OCI-LY3 (cell line): ENCODE measurements at regions not wholly inside any gene's neighbourhood (a gene's known extent, or its start where the extent isn't known, plus 50 kb on each side); places are given as distances from the start of the nearest gene placed in this dataset.

Source experiments
- CTCF ChIP-seq: fragments of 200-600, 300-600 bp; sonication (generic); IDR thresholded peaks from 2 replicates; pipeline ENCODE4 v1.5.1; 2014; ENCODE audit warnings: antibody characterized with exemption, low read length, low read depth
- EZH2phosphoT487 ChIP-seq: fragments of 200-600 bp; shearing (Covaris generic); IDR thresholded peaks from 2 replicates; pipeline ENCODE4 v1.6.1; 2018; ENCODE audit warnings: antibody characterized with exemption, mixed run types, low read depth

- TF ChIP-seq CTCF (no peak), EZH2phosphoT487 (no peak)
Observed at GRCh38 chr18:69123421-69123820, 277.3 kb upstream of the DOK6 start.
